ENCODE measurements at regions not wholly inside any gene's neighbourhood (a gene's known extent, or its start where the extent isn't known, plus 50 kb on each side); places are given as distances from the start of the nearest gene placed in this dataset.

DNA sequence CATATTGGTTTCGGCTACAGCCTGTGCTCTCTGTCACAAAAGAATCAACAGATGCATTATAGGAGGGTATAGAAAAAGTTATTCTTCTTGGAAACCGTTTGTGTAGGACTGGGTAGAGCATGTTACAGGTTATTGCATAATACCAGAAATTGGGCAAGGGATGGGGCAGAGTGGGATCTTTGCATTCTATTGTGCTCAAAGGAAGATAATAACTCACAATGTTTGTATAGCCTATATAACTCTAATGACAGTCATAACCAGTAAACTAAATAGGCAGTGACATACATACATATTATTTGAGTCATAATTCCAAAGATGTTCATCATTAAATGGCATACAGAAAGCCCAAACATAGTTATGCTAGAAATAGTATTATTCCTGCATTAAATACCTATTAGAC, 179.7 kb downstream of the XPNPEP1 start:
- TF ChIP-seq, protein P1, sequence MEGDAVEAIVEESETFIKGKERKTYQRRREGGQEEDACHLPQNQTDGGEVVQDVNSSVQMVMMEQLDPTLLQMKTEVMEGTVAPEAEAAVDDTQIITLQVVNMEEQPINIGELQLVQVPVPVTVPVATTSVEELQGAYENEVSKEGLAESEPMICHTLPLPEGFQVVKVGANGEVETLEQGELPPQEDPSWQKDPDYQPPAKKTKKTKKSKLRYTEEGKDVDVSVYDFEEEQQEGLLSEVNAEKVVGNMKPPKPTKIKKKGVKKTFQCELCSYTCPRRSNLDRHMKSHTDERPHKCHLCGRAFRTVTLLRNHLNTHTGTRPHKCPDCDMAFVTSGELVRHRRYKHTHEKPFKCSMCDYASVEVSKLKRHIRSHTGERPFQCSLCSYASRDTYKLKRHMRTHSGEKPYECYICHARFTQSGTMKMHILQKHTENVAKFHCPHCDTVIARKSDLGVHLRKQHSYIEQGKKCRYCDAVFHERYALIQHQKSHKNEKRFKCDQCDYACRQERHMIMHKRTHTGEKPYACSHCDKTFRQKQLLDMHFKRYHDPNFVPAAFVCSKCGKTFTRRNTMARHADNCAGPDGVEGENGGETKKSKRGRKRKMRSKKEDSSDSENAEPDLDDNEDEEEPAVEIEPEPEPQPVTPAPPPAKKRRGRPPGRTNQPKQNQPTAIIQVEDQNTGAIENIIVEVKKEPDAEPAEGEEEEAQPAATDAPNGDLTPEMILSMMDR (IDR thresholded peaks at IDR 0.05): no peak
- TF ChIP-seq POLR2A (IDR thresholded peaks at IDR 0.05; ENCODE audit: low read depth): no peak
